Dedifferentiated amniotic fluid mesenchymal stem cell (primary cell): ENCODE measurements at regions not wholly inside any gene's neighbourhood (a gene's known extent, or its start where the extent isn't known, plus 50 kb on each side); places are given as distances from the start of the nearest gene placed in this dataset.

Experiments used
- DNase-seq: peaks from one replicate; pipeline ENCODE4 v3.0.0-alpha.2; 2016; ENCODE audit errors: extremely low spot score

DNA sequence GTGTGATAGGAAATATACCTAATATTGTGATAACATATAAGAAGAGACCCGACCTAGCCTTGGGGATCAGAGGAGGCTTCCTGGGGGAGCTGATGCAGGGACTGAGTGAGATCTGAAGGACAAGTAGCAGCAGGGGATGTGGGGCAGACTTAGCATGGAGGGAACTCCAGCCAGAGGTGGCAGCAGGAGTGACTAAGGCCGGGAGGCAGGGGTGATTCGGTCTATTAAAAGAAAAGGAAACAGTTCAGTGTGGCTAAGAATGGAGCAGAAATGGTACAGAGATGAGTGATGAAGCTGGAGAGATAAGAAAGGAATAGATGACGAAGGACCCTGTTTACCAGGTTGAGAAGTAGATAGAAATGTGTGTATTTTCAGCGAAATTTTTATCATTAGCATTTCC lies 408.8 kb downstream of the ENC1 start:
- no peak for DNase-seq

DNA sequence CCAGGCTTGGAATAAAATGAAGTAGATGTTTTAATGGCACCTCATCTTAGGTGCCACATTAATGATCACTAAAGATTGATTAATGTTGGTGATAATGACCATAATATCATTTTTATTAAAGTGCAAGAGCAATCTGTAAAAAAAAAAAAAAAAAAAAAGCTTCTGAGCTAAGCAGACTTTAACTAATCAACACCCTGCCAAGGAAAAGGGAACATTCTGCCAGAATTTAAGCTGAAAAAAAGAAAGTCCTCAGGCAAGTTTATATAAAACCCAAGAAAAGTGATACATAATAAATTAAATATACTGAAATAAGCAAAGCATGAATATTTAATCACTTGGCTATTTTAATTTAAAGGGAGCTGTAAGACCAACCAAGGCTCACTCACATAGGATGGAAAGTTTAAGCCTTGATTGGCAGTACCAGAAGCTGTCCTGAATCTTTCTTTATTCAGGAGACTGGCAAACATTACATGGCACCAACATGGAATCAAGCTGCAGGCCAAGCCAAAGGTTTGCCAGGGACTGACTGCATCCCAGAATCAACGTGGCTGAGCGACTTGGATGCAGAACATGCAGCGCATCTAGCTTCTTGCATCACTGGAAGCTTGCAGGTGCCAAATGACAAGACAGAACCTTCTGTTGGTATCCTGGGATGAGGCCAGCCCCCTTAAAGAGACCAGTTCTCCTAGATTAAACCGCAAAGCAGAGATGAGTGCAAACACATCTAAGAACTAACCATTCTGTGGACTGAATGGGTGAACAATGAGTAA lies 413.6 kb downstream of the ENC1 start:
- DNase-seq: no peak

DNA sequence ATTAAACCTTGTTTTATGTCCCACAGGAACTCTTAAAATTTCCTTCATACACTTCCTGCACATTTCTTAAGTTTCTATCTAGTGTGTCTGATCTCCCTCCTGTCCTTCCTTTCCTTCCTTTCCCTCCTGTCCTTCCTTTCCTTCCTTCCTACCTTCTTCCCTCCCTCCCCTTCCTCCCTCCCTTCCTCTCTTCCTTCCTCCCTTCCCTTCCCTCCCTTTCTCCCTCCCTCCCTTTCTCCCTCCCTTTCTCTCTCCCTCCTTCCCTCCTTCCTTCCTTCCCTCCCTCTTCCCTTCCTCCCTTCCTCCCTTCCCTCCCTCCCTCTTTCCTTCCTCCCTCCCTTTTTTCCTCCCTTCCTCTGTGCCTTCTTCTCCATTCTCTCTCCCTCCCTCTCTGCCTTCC lies 414.9 kb downstream of the ENC1 start:
- no peak for DNase-seq

DNA sequence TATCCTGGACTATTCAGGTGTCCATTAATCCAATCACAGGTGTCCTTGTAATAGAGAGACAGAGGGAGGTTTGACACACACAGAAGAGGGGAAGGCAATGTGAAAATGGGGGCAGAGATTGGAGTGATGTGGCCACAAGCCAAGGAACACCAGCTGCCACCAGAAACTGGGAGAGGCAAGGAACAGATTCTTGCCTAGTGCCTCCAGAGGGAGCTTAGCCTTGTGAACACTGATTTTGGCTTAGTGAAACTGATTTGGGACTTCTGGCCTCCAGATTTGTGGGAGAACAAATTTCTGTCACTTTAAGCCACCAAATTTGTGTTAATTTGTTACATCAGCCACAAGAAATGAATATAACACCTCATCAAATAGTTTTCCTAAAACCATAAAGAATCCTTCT lies 416.2 kb downstream of the ENC1 start:
- DNase-seq: no peak

DNA sequence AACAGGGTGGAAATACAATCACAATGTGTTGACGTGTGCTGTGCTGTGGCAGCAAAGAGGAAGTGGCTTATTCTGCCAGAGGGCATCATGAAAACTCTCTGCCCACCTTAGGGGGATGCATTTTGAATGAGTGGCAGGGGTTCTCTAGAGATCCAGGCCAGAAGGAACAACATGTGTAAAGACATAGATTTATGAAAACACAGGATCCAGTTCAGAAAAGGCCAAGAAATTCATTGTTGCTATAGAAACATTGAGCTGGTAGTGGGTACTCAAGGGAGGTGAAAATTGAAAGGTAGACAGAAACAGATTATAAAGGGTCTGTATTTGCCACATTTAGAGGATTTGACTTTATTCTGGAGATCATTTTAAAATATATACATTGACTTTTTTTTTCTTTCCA lies 417.7 kb downstream of the ENC1 start:
- no peak for DNase-seq

DNA sequence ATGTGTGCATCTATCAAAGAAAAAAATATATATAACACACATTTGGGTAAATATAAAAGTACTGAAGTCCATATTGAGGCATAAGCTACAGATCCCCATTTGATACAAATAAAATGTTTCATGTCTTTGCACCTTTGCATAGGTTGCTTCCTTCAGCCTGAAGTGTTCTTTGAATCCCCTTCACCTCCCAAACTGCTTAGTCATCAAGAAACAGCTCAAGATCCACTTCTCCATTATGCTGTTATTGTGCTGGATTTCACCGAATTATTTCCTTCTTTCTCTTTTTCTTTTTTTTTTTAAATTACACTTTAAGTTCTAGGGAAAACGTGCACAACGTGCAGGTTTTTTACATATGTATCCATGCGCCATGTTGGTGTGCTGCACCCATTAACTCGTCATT lies 419.1 kb downstream of the ENC1 start:
- no peak for DNase-seq

DNA sequence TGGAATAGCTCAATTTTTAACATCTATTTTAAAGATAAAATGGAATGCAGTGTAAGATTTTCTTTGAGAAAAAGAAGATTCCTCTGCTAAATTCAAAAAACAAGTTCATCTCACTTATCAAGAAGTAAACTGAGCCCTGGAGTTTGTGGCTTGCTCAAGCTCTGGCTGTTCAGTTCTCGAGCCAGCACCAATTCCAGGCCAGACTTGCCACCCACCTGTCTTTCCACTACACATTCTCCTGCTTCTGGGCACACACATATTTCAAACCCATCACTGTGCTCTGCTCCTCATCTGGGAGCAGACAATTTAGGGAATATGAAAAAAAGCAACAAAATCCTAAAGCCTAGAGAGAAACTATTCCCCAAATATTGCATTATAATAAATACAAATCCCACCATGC lies 424.5 kb downstream of the ENC1 start:
- DNase-seq: no peak

DNA sequence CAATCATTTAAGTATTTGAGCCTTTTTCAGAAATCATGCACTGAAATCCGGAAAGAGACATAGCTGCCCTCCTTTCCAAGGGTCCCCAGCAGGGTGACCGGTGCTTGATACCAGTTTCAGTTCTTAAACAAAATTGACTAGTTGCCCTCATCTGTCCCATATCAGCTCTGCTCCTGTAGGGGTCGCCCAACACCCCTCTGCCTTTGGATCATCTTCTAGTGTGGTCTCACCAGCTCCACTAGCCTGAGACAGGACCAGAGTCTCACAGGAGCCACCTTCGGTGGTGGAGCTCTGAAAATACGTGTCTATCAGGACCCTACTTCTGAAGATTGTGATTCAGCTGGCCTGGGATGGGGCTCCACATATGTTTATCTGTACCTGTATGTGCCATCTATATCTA lies 428.2 kb downstream of the ENC1 start:
- no peak for DNase-seq

DNA sequence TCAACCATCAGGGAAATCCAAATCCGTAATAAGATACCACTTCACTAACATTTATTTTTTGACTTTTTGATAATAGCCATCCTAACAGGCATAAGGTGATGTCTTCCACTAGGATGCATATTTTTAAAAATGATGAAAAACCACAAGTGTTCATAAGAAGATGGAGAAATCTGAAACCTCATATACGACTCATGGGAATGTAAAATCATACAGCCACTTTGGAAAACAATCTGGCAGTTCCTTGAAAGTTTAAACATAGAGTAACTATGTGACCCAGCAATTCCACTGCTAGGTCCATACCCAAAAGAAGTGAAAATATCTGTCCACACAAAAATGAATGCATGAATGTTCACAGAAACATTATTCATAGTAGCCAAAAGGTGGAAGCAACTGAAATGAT lies 431.0 kb downstream of the ENC1 start:
- DNase-seq: no peak

DNA sequence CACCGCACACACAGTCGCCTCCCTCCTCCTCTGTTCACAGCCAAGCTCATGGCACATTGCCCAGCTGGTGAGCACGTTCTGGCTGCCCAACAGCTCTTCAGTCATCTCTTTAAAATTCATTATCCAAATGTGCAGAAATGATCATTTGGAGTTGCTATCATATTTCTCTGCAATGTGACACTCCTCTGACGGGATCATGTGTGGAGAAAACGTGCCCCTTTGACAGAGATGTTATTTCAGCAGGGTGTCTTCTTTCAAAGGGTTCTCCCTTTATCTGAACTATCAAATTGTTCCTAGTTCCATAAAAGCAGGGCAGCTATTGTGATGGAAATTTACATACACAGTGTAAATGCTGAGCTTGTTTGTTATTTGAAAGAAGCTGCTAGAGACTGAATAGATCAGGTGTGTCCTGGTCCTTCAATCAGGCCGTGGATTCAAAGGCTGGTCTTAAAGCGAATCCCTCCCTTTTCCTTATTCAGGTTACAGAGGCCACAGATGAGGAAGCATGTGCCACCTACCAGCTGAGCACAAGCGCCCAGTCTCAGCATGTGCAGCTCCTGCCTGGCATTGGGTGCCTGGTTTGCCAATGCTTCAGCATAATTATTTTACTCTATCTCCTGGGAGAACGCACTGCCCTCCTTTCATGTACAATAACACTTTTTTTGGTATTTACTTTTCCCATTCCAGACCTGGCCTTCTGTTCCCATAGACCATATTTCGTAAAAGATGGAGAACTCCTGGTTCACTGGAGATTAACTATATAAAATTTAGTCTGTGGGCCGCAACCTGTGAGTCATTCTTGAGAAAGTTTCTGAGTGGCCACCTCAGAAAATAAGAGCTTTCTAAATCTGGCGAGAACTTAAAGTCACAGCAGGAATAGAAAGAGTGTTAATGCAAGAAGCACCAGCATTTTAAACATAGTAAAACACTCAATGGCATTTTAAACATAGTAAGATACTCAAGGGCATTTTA lies 433.7 kb downstream of the ENC1 start:
- DNase-seq: peak; percentile 33

DNA sequence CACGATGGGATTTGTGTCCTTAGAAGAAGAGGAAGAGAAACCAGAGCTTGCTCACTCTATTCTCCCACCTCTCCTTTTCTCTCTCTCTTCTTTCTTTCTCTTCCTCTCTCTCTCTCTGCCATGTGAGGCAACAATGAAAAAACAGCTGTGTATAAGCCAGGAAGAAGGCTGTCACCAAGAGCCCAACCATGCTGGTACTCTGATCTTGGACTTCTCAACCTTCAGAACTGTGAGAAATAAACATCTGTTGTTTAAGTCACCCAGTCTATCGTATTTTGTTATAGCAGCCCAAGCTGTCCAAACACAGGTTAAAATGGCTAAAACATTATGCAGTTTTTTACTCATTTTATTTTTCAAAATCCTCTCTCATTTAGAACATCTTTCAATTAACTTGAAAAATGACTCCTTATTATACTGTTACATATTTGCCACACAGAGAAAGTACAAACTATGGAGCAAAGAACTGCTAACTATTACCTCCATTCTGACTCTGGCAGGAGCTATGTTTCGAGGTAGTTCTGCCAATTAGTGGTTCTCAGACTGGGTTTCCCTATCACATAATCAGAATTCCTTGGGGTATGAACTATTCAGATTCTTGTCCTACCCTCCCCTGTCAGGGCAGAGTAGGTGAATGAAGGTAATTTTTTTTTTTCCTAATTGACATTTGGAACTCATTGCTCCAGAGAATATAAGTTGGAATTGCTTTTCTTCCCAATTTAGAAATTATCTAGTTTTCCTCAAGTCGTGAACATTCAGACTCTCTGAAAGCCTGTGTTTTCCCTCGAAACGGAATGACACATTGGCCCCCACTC lies 434.6 kb downstream of the ENC1 start:
- DNase-seq: no peak

DNA sequence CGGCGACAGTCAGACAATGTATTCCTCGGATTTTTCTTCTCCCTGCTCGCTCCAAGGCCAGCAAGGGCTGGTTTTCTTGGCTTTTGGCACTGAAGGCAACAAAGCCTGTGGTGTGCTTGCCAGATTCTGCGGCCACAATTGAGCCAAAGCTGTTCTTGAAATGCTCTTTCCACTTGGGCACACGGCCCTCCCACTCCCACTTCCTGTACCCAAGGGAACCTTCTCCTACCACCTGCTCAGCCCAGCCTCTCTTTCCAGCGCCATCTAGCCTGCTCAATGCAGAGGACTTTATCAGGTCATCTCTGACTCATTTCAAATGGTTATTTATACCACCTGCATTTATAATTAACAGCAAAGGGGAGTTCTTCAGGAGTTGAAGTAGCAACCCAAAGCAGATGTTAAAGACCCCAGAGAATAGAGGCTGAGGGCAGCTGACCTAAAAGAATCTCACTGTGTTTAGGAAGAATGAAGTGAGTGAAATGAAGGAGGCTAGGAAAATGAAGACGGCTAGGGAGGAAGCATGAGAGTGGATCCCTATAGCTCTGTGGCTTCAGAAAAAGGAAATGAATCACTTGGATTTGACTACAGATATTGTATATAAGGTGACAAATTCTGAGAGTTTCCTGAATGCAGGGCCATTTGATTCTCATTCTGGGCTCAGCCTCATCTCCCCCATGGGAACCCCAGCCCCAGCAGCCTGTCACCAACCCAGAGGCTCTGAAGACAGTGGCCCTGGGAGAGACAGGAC lies 439.0 kb downstream of the ENC1 start:
- DNase-seq: no peak

DNA sequence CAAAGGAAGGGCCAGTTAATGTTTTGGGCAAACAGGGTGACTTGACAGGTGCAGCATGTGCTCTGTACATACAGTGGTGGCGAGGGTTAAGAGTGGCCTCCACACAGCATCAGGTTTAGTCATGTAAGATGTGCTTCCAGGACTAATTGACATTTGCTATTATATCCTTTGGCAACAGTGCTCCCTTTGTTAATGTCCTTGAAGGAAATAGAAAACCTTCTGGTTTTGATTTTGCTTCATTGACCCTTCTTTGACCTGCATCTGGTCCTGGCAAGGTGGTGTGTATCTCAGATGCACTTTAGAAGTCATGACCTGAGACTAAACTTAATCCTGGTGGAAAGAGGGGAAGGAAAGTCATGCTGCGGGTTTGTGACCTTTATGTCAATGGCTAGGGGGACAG lies 440.0 kb downstream of the ENC1 start:
- DNase-seq: no peak

DNA sequence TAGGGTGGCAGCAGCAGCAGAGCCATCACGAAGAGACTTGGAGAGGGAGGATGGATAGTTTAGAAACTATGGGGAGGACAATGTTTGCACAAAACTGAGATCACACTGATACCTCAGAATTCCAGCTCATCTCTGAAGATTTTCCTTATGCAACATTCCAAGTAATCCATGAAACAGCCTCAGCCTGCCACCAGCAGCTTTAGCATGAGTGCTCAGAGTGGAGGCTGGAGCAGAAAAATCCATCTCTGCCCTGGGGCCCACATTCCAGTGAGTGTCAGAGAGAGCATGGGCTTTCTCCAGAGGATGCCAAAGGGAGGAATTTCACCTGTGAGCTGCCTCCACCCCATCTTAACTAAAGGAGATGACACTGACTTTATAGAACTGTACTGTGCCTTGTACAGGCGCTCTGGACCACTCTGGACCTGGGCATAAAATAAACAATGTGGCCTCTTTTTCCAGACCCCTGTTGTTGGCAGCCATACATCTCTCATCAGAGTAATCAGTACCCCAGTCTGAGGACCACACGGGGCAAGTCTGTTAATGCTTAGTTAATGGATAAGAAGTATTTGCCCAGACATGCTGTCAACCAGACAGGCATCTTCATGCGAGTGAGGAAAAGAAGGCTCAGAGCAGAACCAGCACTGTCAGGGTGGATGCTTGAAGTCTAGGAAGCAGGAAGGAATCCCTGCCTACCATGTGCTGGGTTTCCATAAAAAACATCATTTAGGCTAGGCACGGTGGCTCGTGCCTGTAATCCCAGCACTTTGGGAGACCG lies 440.9 kb downstream of the ENC1 start:
- peak; percentile 83 for DNase-seq

DNA sequence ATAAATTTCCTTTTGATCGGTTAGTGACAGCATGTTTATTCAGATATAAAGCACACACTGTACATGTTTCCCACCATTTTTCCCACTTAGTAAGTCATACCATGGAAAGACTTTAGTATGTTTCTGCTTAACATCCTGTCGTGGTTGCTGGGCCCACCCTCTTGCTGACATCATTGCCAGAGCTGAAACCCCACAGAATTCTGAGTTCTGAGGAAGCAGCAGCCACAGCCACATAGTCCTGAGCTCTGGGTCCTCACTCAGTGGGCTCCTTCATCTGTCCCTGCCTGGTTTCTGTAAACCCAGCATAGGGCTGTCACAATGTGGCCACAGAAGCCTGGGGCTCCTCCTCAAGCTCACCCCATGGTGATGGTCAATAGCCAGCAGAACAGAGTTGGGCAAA lies 441.5 kb downstream of the ENC1 start:
- DNase-seq: no peak

DNA sequence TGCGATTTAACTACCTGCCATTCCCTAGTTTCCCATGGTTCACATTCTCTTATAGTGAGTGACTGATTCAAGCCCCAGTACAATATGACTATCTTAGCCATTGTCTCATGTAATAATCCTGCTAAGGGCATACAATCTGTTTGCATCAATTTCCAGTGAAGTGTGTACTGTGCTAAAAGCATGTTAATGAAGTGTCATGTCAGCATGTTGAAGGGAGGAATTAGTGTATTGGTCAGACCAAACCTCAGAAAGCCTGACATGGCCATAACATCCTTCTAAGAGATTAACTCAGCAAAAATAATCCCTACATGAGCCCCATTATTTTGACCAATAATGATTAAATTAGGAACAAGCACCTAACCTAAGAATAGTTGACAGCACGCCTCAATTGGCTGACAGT lies 442.4 kb downstream of the ENC1 start:
- no peak for DNase-seq

DNA sequence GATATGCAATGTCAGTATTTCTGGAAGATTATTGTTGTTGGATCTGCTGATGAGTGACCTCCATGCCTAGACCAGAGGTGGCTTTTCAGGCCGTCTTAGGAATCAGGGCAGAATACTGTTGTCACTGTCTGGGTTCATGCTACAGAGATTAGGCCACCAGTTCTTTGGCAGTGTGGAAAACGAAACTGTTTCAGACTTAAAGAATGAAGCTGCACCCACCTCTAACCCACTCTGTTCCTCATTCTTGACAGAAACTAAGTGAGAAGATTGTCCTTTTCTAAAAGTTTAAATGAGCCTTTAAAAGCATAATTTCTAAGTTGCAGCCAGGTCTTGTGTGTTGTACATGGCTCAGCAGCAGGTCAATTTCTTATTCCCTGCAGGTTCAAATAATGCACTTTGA lies 444.3 kb downstream of the ENC1 start:
- DNase-seq: no peak

DNA sequence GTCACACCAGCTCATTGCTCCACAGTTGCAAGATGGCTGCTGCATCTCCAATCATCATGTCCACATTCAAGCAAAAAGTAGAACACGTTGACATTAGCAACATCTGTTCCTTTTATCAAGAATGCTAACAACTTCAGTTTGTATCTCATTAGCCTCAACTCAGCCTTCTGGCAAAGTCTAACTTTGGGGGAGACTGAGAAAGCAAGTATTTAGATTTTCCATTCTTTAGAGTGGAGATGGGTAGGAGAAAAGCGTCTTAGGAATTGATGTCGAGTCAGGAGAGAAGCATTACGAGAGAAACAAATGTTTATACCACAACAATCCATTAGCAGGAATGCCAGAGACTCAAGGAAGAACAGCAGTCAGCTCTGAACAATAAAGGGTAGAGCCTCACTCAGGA lies 446.3 kb downstream of the ENC1 start:
- DNase-seq: no peak

DNA sequence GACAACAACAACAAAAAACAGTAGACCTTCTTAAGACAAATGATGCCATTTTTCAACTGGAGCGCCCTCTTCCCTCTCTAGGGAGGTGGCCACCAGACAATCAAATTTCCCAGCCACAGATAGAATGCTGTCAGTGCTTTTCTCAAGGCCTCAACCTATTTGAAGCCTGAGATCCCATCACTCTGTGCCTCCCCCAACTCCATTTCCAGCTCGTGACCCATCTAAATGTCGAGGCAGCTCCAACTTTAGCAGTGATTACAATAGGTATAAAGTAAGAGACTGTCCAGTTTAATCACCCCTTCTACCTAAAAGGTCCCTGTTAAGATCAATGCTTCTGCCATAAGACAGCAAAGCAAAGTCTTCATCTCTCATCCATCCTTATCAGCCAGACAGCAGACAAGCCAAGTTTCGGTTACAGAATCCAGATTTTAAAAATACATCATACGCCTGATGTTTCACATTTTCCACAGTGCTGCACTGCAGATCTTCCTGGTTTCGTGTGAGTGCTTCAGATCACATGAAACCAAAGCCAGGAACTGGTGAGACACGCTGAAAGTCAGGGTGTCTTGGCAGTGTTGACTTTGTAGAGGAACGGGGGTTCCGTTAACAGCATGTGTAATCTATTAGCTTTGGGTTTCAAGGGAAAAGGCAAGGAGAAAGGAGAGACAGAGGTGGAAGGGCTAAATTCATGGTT lies 447.8 kb downstream of the ENC1 start:
- DNase-seq: no peak
